ENCODE measurements at regions not wholly inside any gene's neighbourhood (a gene's known extent, or its start where the extent isn't known, plus 50 kb on each side); places are given as distances from the start of the nearest gene placed in this dataset.

GRCh38 chr22:27456696-27457503, 344.7 kb downstream of the MN1 start:
- no peak for TF ChIP-seq CTCF (IDR thresholded peaks at IDR 0.05)
- TF ChIP-seq POLR2AphosphoS5 (IDR thresholded peaks at IDR 0.05; ENCODE audit: insufficient read depth in 1 of 2, low read depth in 1 of 2) = no peak
- no peak for TF ChIP-seq POLR2A (IDR thresholded peaks at IDR 0.05)

All from vagina (tissue), 2 donors.